ENCODE measurements at regions not wholly inside any gene's neighbourhood (a gene's known extent, or its start where the extent isn't known, plus 50 kb on each side); places are given as distances from the start of the nearest gene placed in this dataset.

GRCh38 chr6:88296694-88297093 lies 130.5 kb upstream of the CNR1 start:
- no peaks in the 10 kb centered on the region for H3K36me3 ChIP-seq (ENCODE audit: control insufficient read depth, low read length)
- H3K9me2 ChIP-seq (replicated peaks; ENCODE audit: control insufficient read depth, low read length): no peaks in the 10 kb centered on the region; the same call in 1 of the 2 replicates
- H3K9me3 ChIP-seq (ENCODE audit: control insufficient read depth, insufficient read depth, low read length): no peaks in the 10 kb centered on the region
- no peak overlapping the region for H3K27ac ChIP-seq (ENCODE audit: low read depth, low read length)
- H4K20me1 ChIP-seq (ENCODE audit: control insufficient read depth, insufficient read depth, low read depth, low read length): no peaks in the 10 kb centered on the region
- H3K27me3 ChIP-seq (ENCODE audit: control insufficient read depth, low read length): no peaks in the 10 kb centered on the region
- H3K4me1 ChIP-seq (ENCODE audit: control insufficient read depth, low read length): no peaks in the 10 kb centered on the region
- no peaks in the 10 kb centered on the region for H3K79me2 ChIP-seq (ENCODE audit: control insufficient read depth, low read length)
- TF ChIP-seq EZH2phosphoT487 (IDR thresholded peaks at IDR 0.05; ENCODE audit: borderline replicate concordance, low read length): no peak
- no peak for TF ChIP-seq CTCF (IDR thresholded peaks at IDR 0.05; ENCODE audit: low read depth, low read length, poor library complexity, severe bottlenecking)
- no peaks in the 10 kb centered on the region for H3F3A ChIP-seq (ENCODE audit: control insufficient read depth, insufficient read depth)
- no peak overlapping the region for H3K4me3 ChIP-seq (ENCODE audit: low read length)
- no peak overlapping the region for H3K4me2 ChIP-seq (ENCODE audit: low read length)

GRCh38 chr6:88295663-88296062 lies 129.5 kb upstream of the CNR1 start:
- TF ChIP-seq EZH2phosphoT487 (IDR thresholded peaks at IDR 0.05; ENCODE audit: borderline replicate concordance, low read length): no peak
- TF ChIP-seq CTCF (IDR thresholded peaks at IDR 0.05; ENCODE audit: low read depth, low read length, poor library complexity, severe bottlenecking): no peak
- H4K20me1 ChIP-seq (ENCODE audit: control insufficient read depth, insufficient read depth, low read depth, low read length): no peaks in the 10 kb centered on the region
- H3K9me2 ChIP-seq (replicated peaks; ENCODE audit: control insufficient read depth, low read length): no peaks in the 10 kb centered on the region; the same call in 1 of the 2 replicates
- no peak overlapping the region for H3K4me2 ChIP-seq (ENCODE audit: low read length)
- H3K4me1 ChIP-seq (ENCODE audit: control insufficient read depth, low read length): peaks cover under 1% of the 10 kb centered on the region
- H3K27me3 ChIP-seq (ENCODE audit: control insufficient read depth, low read length): no peaks in the 10 kb centered on the region
- no peaks in the 10 kb centered on the region for H3K36me3 ChIP-seq (ENCODE audit: control insufficient read depth, low read length)
- H3K27ac ChIP-seq (ENCODE audit: low read depth, low read length): no peak overlapping the region
- peaks cover 3% of the 10 kb centered on the region for H3K9me3 ChIP-seq (ENCODE audit: control insufficient read depth, insufficient read depth, low read length)
- no peaks in the 10 kb centered on the region for H3F3A ChIP-seq (ENCODE audit: control insufficient read depth, insufficient read depth)
- H3K4me3 ChIP-seq (ENCODE audit: low read length): no peak overlapping the region
- no peaks in the 10 kb centered on the region for H3K79me2 ChIP-seq (ENCODE audit: control insufficient read depth, low read length)

GRCh38 chr6:88294702-88295101 lies 128.6 kb upstream of the CNR1 start:
- Histone ChIP-seq H3K4me3 (ENCODE audit: low read length) (no peak overlapping the region), H3K4me1 (ENCODE audit: control insufficient read depth, low read length) (peaks cover 5% of the 10 kb centered on the region), H3K4me2 (ENCODE audit: low read length) (no peak overlapping the region), H3K36me3 (ENCODE audit: control insufficient read depth, low read length) (no peaks in the 10 kb centered on the region), H3K9me3 (ENCODE audit: control insufficient read depth, insufficient read depth, low read length) (peaks cover 6% of the 10 kb centered on the region), H3K27ac (ENCODE audit: low read depth, low read length) (no peak overlapping the region), H4K20me1 (ENCODE audit: control insufficient read depth, insufficient read depth, low read depth, low read length) (no peaks in the 10 kb centered on the region), H3K79me2 (ENCODE audit: control insufficient read depth, low read length) (no peaks in the 10 kb centered on the region), H3K9me2 (replicated peaks; ENCODE audit: control insufficient read depth, low read length) (no peaks in the 10 kb centered on the region; the same call in 1 of the 2 replicates), H3F3A (ENCODE audit: control insufficient read depth, insufficient read depth) (no peaks in the 10 kb centered on the region), H3K27me3 (ENCODE audit: control insufficient read depth, low read length) (no peaks in the 10 kb centered on the region)
- TF ChIP-seq CTCF (IDR thresholded peaks at IDR 0.05; ENCODE audit: low read depth, low read length, poor library complexity, severe bottlenecking) (no peak), EZH2phosphoT487 (IDR thresholded peaks at IDR 0.05; ENCODE audit: borderline replicate concordance, low read length) (no peak)

All from DOHH2 (cell line).